B cell (primary cell): ENCODE measurements at regions not wholly inside any gene's neighbourhood (a gene's known extent, or its start where the extent isn't known, plus 50 kb on each side); places are given as distances from the start of the nearest gene placed in this dataset.

Experiments
- CTCF ChIP-seq: fragments of 200-600 bp; IDR thresholded peaks from one replicate; pipeline ENCODE4 v1.8.0; 2022; ENCODE audit warnings: antibody characterized with exemption, mild to moderate bottlenecking
- EZH2 ChIP-seq: IDR thresholded peaks from 2 replicates; pipeline ENCODE4 v1.6.1; 2012; ENCODE audit warnings: borderline replicate concordance, low read depth, mild to moderate bottlenecking, moderate library complexity, low read length; ENCODE audit not compliant: insufficient read depth, poor library complexity, severe bottlenecking

- no peak for TF ChIP-seq CTCF
- TF ChIP-seq EZH2, result no peak
These were observed 266.4 kb downstream of the TMEM182 start for GRCh38 chr2:103028181-103028580.
